H1 (cell line): ENCODE measurements at regions not wholly inside any gene's neighbourhood (a gene's known extent, or its start where the extent isn't known, plus 50 kb on each side); places are given as distances from the start of the nearest gene placed in this dataset.

ENCODE experiments used
- BACH1 ChIP-seq: IDR thresholded peaks from 2 replicates; pipeline ENCODE4 v1.6.1; 2012; ENCODE audit warnings: low read length, improper control_type of control experiment
- CEBPB ChIP-seq: IDR thresholded peaks from 2 replicates; pipeline ENCODE4 v1.6.1; 2012; ENCODE audit warnings: low read depth, low read length
- CHD7 ChIP-seq: fragments of 300-600 bp; sonication (generic); IDR thresholded peaks from 2 replicates; pipeline ENCODE4 v1.7.1; 2012; ENCODE audit warnings: low read length, moderate library complexity, mild to moderate bottlenecking, inconsistent platforms; ENCODE audit not compliant: insufficient replicate concordance
- CTCF ChIP-seq, 3 experiments: IDR thresholded peaks; 1 replicate in 2 of 3; 2 replicates in 1 of 3; pipeline versions ENCODE4 v1.5.1 to v1.6.1; 2011; ENCODE audit warnings: low read length in 3 of 3, mild to moderate bottlenecking in 3 of 3, inconsistent platforms in 2 of 3, low read depth in 1 of 3, moderate library complexity in 1 of 3; ENCODE audit not compliant: insufficient read depth in 1 of 3; ENCODE audit errors: control extremely low read depth in 1 of 3
- FOSL1 ChIP-seq: IDR thresholded peaks from 2 replicates; pipeline ENCODE4 v1.6.1; 2011; ENCODE audit warnings: mild to moderate bottlenecking, low read depth, low read length, moderate library complexity; ENCODE audit not compliant: insufficient read depth
- GTF2F1 ChIP-seq: IDR thresholded peaks from 2 replicates; pipeline ENCODE4 v1.6.1; 2012; ENCODE audit warnings: low read depth, low read length, improper control_type of control experiment, borderline replicate concordance
- JUN ChIP-seq: IDR thresholded peaks from 2 replicates; pipeline ENCODE4 v1.6.1; 2011; ENCODE audit warnings: low read depth, mild to moderate bottlenecking, improper control_type of control experiment, low read length
- MAX ChIP-seq: IDR thresholded peaks from 2 replicates; pipeline ENCODE4 v1.6.1; 2012; ENCODE audit warnings: inconsistent platforms
- POLR2A ChIP-seq, 2 experiments: IDR thresholded peaks; 1 replicate in 1 of 2; 2 replicates in 1 of 2; pipeline ENCODE4 v1.6.1; 2011; ENCODE audit warnings: low read depth in 2 of 2, low read length in 2 of 2, mild to moderate bottlenecking in 2 of 2; ENCODE audit errors: control extremely low read depth in 1 of 2
- POLR2AphosphoS5 ChIP-seq: IDR thresholded peaks from 2 replicates; pipeline ENCODE4 v1.6.1; 2011; ENCODE audit warnings: low read depth, low read length
- RAD21 ChIP-seq, 2 experiments: IDR thresholded peaks in 1 of 2; conservative IDR thresholded peaks in 1 of 2; 2 replicates each; pipeline ENCODE4 v1.6.1; 2011; ENCODE audit warnings: low read depth in 2 of 2, low read length in 2 of 2, improper control_type of control experiment in 1 of 2, inconsistent platforms in 1 of 2, mild to moderate bottlenecking in 1 of 2, moderate library complexity in 1 of 2
- RFX5 ChIP-seq: IDR thresholded peaks from 2 replicates; pipeline ENCODE4 v1.6.1; 2011; ENCODE audit warnings: low read depth, low read length, improper control_type of control experiment, borderline replicate concordance
- SP2 ChIP-seq: IDR thresholded peaks from 2 replicates; pipeline ENCODE4 v1.6.1; 2012; ENCODE audit warnings: mild to moderate bottlenecking, low read length, inconsistent platforms
- TAF1 ChIP-seq: IDR thresholded peaks from 2 replicates; pipeline ENCODE4 v1.6.1; 2011; ENCODE audit warnings: mild to moderate bottlenecking, low read depth, low read length

- TF ChIP-seq CHD7 (no peak), POLR2A (IDR thresholded peaks at IDR 0.05; ENCODE audit: control extremely low read depth in 1 of 2, low read depth in 2 of 2, low read length in 2 of 2) (no peak), MAX (no peak), JUN (no peak), GTF2F1 (no peak), CEBPB (no peak), POLR2AphosphoS5 (no peak), FOSL1 (no peak), CTCF (IDR thresholded peaks at IDR 0.05; ENCODE audit: control extremely low read depth in 1 of 3, insufficient read depth in 1 of 3, low read depth in 1 of 3, low read length in 3 of 3) (no peak), RFX5 (no peak), BACH1 (no peak), RAD21 (IDR thresholded peaks at IDR 0.05 in 1 of 2, conservative IDR thresholded peaks at IDR 0.05 in 1 of 2; ENCODE audit: low read depth in 2 of 2, low read length in 2 of 2) (no peak), TAF1 (no peak), SP2 (no peak)
Measured at GRCh38 chr3:159555205-159555604, 433.4 kb upstream of the IL12A start.
